Colonic mucosa (tissue), 4 donors: ENCODE measurements at regions not wholly inside any gene's neighbourhood (a gene's known extent, or its start where the extent isn't known, plus 50 kb on each side); places are given as distances from the start of the nearest gene placed in this dataset.
"Not testable (repeated sequence)": the region's sequence is repeated elsewhere in the genome, so short reads cannot be mapped to it uniquely, and the experiment has no call there.

Source experiments
- DNase-seq: peaks from one replicate; pipeline ENCODE4 v3.0.0-alpha.2; 2020
- H3K27ac ChIP-seq: fragments of 200-600 bp; one replicate; pipeline ENCODE4 v1.8.0; 2021
- H3K27me3 ChIP-seq: fragments of 200-600 bp; one replicate; pipeline ENCODE4 v1.8.0; 2021
- H3K36me3 ChIP-seq: fragments of 200-600 bp; one replicate; pipeline ENCODE4 v1.8.0; 2021
- H3K4me1 ChIP-seq: fragments of 200-600 bp; one replicate; pipeline ENCODE4 v1.8.0; 2021; ENCODE audit warnings: mild to moderate bottlenecking
- H3K4me3 ChIP-seq: fragments of 200-600 bp; one replicate; pipeline ENCODE4 v1.8.0; 2021
- H3K9ac ChIP-seq, 2 donors: one replicate each; pipeline ENCODE4 v1.7.0; 2013; ENCODE audit warnings: control low read depth in 2 of 2, low read depth in 2 of 2, low read length in 2 of 2
- H3K9me3 ChIP-seq: fragments of 200-600 bp; one replicate; pipeline ENCODE4 v1.8.0; 2021
- intact Hi-C: fragments of 100-400 bp; cut with DNase I; formaldehyde crosslinking; loops from one replicate; pipeline ENCODE4 v1.14.1; 2022
- TF ChIP-seq, protein P1 (sequence below): fragments of 200-600 bp; IDR thresholded peaks from one replicate; pipeline ENCODE4 v1.8.0; 2022; ENCODE audit warnings: antibody characterized with exemption, mild to moderate bottlenecking
- donor health status: healthy.
- donor health status: DM: no; HTN: no; CAD: no.
- donor health status: DM: no; HTN: no; CAD: no.

DNA sequence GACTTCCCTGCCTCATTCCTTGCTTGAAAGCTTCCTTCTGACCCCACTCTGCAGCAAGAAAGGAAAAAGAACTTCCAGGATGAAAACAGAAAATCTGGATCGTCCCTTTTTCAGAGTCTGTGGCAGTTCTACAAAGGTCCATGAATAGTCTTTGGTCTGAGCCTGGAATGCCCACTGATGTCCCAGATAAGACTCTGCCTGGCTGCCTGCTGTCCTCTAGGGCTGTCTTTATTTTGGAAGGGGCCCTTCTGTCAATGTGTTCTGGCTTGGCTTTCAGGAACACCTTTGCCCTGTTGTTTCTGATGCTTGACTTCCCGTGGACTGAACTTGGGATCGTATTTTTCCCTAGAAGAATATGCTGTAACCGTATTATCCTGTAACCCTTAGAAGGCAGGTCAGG lies 114.7 kb upstream of the LNX1 start:
- no peaks in the 10 kb centered on the region for H3K27me3 ChIP-seq
- H3K36me3 ChIP-seq, result no peaks in the 10 kb centered on the region
- intact Hi-C loops, result loop anchor here (5.0 to 10.0 kb wide), 2 partner anchors 96 to 509 kb away; no protein-coding TSS in a partner anchor
- TF ChIP-seq, protein P1, sequence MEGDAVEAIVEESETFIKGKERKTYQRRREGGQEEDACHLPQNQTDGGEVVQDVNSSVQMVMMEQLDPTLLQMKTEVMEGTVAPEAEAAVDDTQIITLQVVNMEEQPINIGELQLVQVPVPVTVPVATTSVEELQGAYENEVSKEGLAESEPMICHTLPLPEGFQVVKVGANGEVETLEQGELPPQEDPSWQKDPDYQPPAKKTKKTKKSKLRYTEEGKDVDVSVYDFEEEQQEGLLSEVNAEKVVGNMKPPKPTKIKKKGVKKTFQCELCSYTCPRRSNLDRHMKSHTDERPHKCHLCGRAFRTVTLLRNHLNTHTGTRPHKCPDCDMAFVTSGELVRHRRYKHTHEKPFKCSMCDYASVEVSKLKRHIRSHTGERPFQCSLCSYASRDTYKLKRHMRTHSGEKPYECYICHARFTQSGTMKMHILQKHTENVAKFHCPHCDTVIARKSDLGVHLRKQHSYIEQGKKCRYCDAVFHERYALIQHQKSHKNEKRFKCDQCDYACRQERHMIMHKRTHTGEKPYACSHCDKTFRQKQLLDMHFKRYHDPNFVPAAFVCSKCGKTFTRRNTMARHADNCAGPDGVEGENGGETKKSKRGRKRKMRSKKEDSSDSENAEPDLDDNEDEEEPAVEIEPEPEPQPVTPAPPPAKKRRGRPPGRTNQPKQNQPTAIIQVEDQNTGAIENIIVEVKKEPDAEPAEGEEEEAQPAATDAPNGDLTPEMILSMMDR, result no peak
- no peak for DNase-seq
- H3K4me3 ChIP-seq, result no peak overlapping the region
- peaks cover 7% of the 10 kb centered on the region for H3K4me1 ChIP-seq
- no peak overlapping the region for H3K27ac ChIP-seq
- H3K9me3 ChIP-seq, result no peaks in the 10 kb centered on the region
- no peak overlapping the region for H3K9ac ChIP-seq

DNA sequence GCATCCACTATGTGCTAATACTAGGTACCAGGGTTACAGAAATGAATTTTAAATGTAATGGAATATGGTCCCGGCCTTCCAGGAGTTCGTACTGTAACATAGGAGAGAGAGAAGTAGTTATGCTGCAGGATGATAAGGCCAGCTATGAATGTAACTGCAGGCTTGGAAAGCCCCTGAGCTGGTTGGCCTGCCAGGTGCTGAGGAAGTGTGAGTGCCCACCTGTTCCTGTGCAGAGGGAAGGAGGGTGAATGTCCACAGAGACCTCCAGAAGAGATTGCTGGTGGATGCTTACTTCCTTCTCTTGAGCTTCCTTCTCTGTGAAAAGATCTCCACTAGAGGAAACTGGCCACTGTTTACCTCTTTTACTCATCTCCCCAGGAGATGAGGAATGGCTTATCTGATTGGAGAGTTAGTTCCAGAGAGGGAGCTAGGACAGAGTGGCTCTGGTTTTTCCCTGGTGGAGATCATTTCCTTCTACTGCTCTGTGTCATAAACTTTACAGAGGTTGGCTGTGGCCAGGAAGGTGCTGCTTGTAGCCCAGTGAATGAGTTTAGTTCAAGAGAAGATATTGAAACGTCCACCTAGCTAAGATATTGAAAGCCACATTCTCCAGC lies 114.0 kb upstream of the LNX1 start:
- intact Hi-C loops, result loop anchor here (5.0 to 10.0 kb wide), 2 partner anchors 97 to 510 kb away; no protein-coding TSS in a partner anchor
- Histone ChIP-seq H3K27me3 (no peaks in the 10 kb centered on the region), H3K4me3 (no peak overlapping the region), H3K36me3 (no peaks in the 10 kb centered on the region), H3K4me1 (peaks cover 7% of the 10 kb centered on the region), H3K9me3 (no peaks in the 10 kb centered on the region), H3K27ac (no peak overlapping the region), H3K9ac (no peak overlapping the region)
- TF ChIP-seq, protein P1, result no peak
- no peak for DNase-seq

DNA sequence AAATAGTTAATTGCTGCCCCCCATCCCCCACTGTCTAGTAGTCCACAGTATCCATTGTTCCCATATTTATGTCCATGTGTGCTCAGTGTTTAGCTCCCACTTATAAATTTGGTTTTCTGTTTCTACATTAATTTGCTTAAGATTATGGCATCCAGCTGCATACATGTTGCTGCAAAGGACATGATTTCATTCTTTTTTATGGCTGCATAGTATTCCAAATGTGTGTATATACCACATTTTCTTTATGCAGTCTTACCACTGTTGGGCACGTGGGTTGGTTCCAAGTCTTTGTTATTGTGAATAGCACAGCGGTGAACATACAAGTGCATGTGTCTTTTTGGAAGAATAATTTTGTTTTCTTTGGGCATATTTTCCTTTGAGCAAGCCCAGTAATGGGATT lies 113.0 kb upstream of the LNX1 start:
- Histone ChIP-seq H3K4me1 (peaks cover 7% of the 10 kb centered on the region), H3K27me3 (no peaks in the 10 kb centered on the region), H3K4me3 (no peak overlapping the region), H3K27ac (no peak overlapping the region), H3K9ac (no peak overlapping the region), H3K36me3 (no peaks in the 10 kb centered on the region), H3K9me3 (no peaks in the 10 kb centered on the region)
- intact Hi-C loops, result loop anchor here (10.0 kb wide), 1 partner anchor 510 kb away; no protein-coding TSS in a partner anchor
- TF ChIP-seq, protein P1, result no peak
- no peak for DNase-seq

DNA sequence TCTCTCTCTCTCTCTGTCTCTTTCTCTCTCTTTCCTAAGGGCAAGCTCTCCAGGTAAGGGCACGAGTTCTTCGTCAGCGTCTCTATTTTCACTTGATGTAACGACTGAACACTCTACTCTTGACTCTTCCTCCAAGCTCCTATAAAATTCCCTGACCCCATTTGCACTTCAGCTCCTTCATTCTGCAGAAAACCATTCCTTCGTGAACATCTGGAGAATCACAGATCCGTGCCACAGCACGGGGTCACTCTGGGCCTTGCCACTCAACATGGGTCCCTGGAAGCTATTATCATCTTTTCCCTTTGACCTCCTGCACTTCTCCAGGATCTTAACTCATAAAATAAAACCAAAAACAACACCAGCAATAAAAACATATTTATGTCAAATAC lies 112.0 kb upstream of the LNX1 start:
- no peak for DNase-seq
- Histone ChIP-seq H3K27ac (peak overlapping the region; percentile 65), H3K4me1 (peaks cover 7% of the 10 kb centered on the region), H3K36me3 (no peaks in the 10 kb centered on the region), H3K27me3 (no peaks in the 10 kb centered on the region), H3K4me3 (no peak overlapping the region), H3K9ac (peak overlapping the region in 1 of 2 donors; percentile 32), H3K9me3 (no peaks in the 10 kb centered on the region)
- intact Hi-C loops, result loop anchor here (10.0 kb wide), 1 partner anchor 512 kb away; no protein-coding TSS in a partner anchor
- TF ChIP-seq, protein P1, result no peak

DNA sequence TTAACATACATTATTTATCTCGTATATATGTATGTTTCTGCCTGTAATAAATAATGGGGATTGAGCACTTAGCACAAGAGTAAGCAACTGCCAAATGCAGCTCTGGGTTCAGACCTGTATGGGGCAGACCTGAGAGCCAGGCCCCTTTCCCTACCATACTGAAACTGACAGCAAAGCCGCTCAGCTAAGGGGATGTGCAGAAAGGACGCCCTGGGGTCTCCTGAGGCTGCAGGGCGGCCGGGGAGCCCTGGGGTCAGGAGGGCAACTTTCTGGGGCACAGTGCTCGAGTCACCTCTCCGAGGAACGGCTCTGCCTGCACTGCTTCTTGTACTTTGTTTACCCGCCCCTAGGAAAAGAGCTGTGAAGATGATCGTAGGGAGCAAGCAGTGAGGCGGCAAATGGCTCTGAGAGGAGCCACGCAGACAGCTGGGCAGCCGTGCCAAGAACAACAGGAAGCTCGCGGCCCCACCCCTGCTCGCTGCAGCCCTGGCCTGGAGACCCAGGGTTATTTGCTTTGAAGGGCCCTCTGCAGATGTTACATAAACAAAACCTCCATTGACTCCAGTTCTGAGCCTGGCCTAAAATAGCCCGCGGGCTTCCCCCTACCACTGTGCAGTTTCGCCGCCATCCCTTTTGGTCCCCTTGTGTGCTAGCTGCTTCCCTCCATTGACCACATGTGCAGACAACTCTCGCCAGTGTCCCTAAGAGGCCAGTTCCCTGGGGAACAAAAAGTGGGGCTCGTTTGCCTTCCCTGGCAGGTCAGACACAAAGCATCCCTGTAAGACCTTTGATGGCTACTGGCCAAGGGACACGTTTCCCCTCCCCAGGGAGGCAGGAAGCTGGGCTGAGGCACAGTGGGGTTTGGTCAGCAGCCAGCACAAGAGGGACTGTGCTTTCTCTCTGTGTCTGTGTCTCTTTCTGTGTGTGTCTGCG lies 111.3 kb upstream of the LNX1 start:
- DNase-seq, result peak; percentile 83
- peaks cover 7% of the 10 kb centered on the region for H3K4me1 ChIP-seq
- TF ChIP-seq, protein P1, result no peak
- H3K27ac ChIP-seq, result peak overlapping the region; percentile 65
- H3K36me3 ChIP-seq, result no peaks in the 10 kb centered on the region
- no peaks in the 10 kb centered on the region for H3K9me3 ChIP-seq
- H3K27me3 ChIP-seq, result no peaks in the 10 kb centered on the region
- intact Hi-C loops, result loop anchor here (10.0 kb wide), 1 partner anchor 512 kb away; no protein-coding TSS in a partner anchor
- peak overlapping the region; percentile 5 for H3K4me3 ChIP-seq
- H3K9ac ChIP-seq, result peak overlapping the region in 1 of 2 donors; percentile 32

DNA sequence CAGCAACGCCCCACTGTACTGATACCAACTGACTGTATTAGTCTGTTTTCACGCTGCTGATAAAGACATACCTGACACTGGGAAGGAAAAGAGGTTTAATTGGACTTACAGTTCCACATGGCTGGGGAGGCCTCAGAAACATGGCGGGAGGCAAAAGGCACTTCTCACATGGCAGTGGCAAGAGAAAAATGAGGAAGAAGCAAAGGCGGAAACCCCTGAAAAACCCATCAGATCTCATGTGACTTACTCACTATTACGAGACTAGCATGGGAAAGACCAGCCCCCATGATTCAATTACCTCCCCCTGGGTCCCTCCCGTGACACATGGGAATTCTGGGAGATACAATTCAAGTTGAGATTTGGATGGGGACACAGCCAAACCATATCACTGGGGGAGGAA lies 110.0 kb upstream of the LNX1 start:
- H3K9me3 ChIP-seq, H3K4me3 ChIP-seq, DNase-seq, H3K9ac ChIP-seq, H3K27ac ChIP-seq, H3K27me3 ChIP-seq, H3K36me3 ChIP-seq, H3K4me1 ChIP-seq: not testable (repeated sequence)
- intact Hi-C loops, result loop anchor here (10.0 kb wide), 1 partner anchor 514 kb away; no protein-coding TSS in a partner anchor

DNA sequence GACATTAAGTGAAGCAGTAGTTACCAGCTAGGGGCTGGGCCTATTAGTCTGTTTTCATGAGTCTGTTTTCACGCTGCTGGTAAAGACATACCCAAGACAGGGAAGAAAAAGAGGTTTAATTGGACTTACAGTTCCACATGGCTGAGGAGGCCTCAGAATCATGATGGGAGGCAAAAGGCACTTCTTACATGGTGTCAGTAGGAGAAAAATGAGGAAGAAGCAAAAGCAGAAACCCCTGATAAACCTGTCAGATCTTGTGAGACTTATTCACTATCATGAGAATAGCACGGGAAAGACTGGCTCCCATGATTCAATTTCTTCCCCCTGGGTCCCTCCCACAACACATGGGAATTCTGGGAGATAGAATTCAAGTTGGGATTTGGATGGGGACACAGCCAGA lies 108.0 kb upstream of the LNX1 start:
- DNase-seq, intact Hi-C loops, H3K27ac ChIP-seq: not testable (repeated sequence)

More for the DNA sequence above, 108.0 kb upstream of the LNX1 start:
- not testable (repeated sequence) for H3K36me3 ChIP-seq, H3K9me3 ChIP-seq, H3K9ac ChIP-seq, H3K27me3 ChIP-seq, H3K4me1 ChIP-seq, H3K4me3 ChIP-seq
